Adrenal gland (tissue), 9 donors: ENCODE measurements at regions not wholly inside any gene's neighbourhood (a gene's known extent, or its start where the extent isn't known, plus 50 kb on each side); places are given as distances from the start of the nearest gene placed in this dataset.

Source experiments
- DNase-seq, 7 donors: peaks; one replicate each; pipeline ENCODE4 v3.0.0-alpha.2; 2019 to 2020
- H3K27ac ChIP-seq, 5 donors: fragments of 200-600 bp; sonication (generic) in 4 of 5; 1 replicate in 3 of 5; 2 replicates in 2 of 5; pipeline versions ENCODE4 v1.5.1 to v1.8.0; 2016 to 2020; ENCODE audit warnings: mild to moderate bottlenecking in 1 of 5
- H3K27me3 ChIP-seq: fragments of 200-600 bp; 2 replicates; pipeline ENCODE4 v1.8.0; 2021
- H3K36me3 ChIP-seq, 2 donors: fragments of 200-600 bp; replicated peaks in 1 of 2; 1 replicate in 1 of 2; 2 replicates in 1 of 2; pipeline versions ENCODE4 v1.5.1 to v1.8.0; 2018 to 2022
- H3K4me1 ChIP-seq, 2 donors: fragments of 200-600 bp; replicated peaks in 1 of 2; 1 replicate in 1 of 2; 2 replicates in 1 of 2; pipeline versions ENCODE4 v1.5.1 to v1.8.0; 2018 to 2021
- H3K4me3 ChIP-seq, 4 donors: fragments of 200-600 bp; sonication (generic) in 3 of 4; one replicate each; pipeline ENCODE4 v1.5.1; 2016 to 2018
- H3K9me3 ChIP-seq, 3 donors: fragments of 200-600 bp; sonication (generic) in 1 of 3; replicated peaks in 1 of 3; 1 replicate in 2 of 3; 2 replicates in 1 of 3; pipeline versions ENCODE4 v1.5.1 to v1.8.0; 2016 to 2021
- CTCF ChIP-seq, 6 experiments: fragments of 450-650 bp in 4 of 6; fragments of 200-600 bp in 2 of 6; sonication (generic) in 1 of 6; IDR thresholded peaks; 1 replicate in 5 of 6; 2 replicates in 1 of 6; pipeline versions ENCODE4 v1.5.1 to v1.8.0; 2016 to 2021; ENCODE audit warnings: antibody characterized with exemption in 6 of 6, mild to moderate bottlenecking in 2 of 6, moderate library complexity in 1 of 6
- POLR2A ChIP-seq, 2 donors: fragments of 450-650 bp; IDR thresholded peaks; one replicate each; pipeline ENCODE4 v1.6.1; 2017; ENCODE audit warnings: antibody characterized with exemption in 2 of 2, mild to moderate bottlenecking in 2 of 2, moderate library complexity in 1 of 2
- WGBS, 4 donors: extraction: QIAGEN DNeasy Blood & Tissue Kit in 2 of 4; methylation state at CpG; one replicate each; pipeline versions ENCODE4 v1.1.5 to v1.1.7; 2013 to 2017; 5-methylcytosine and 5-hydroxymethylcytosine counted together
- intact Hi-C, 2 donors: fragments of 100-400 bp; cut with DNase I; formaldehyde crosslinking; loops; one replicate each; pipeline versions ENCODE4 v1.14.1 to v1.15.0; 2022 to 2023
- donor health status: healthy with polysubstance abuse.
- donor health status: Bipolar disorder and iron deficiency.
- donor health status: DM: yes; HTN: yes; CAD: no.
- donor health status: DM: no; HTN: no; CAD: no.
- donor health status: DM: no; HTN: no; CAD: no.

GRCh38 chr15:38062696-38063095 is 128.3 kb downstream of the TMCO5A start:
- Histone ChIP-seq H3K27me3 (no peaks in the 10 kb centered on the region), H3K27ac (no peak overlapping the region), H3K4me1 (peaks cover 0 to 17% of the 10 kb centered on the region in 2 donors), H3K4me3 (no peak overlapping the region), H3K9me3 (no peaks in the 10 kb centered on the region), H3K36me3 (no peaks in the 10 kb centered on the region)
- no peak for DNase-seq
- 51 to 63% (median 57%) methylated on average over 7 of the region's 7 CpGs for WGBS, 4 donors
- TF ChIP-seq CTCF (IDR thresholded peaks at IDR 0.05) (no peak), POLR2A (IDR thresholded peaks at IDR 0.05) (no peak)
- intact Hi-C loops = no loop called here

- no peaks in the 10 kb centered on the region for H3K27me3 ChIP-seq
- no peaks in the 10 kb centered on the region for H3K9me3 ChIP-seq
- no peak overlapping the region for H3K4me3 ChIP-seq
- intact Hi-C loops = no loop called here
- no peaks in the 10 kb centered on the region for H3K36me3 ChIP-seq
- no peak overlapping the region for H3K27ac ChIP-seq
- 72 to 79% (median 77%) methylated on average over 5 of the region's 5 CpGs for WGBS, 4 donors
- peaks cover 6 to 33% of the 10 kb centered on the region in 2 donors for H3K4me1 ChIP-seq
- TF ChIP-seq POLR2A (IDR thresholded peaks at IDR 0.05) (no peak), CTCF (IDR thresholded peaks at IDR 0.05) (no peak)
- DNase-seq = no peak
These were observed 131.4 kb downstream of the TMCO5A start for GRCh38 chr15:38065721-38066345.

- no peak for TF ChIP-seq CTCF (IDR thresholded peaks at IDR 0.05)
- TF ChIP-seq POLR2A (IDR thresholded peaks at IDR 0.05) = no peak
- Histone ChIP-seq H3K36me3 (no peaks in the 10 kb centered on the region), H3K27me3 (no peaks in the 10 kb centered on the region), H3K4me1 (peaks cover 6 to 35% of the 10 kb centered on the region in 2 donors), H3K4me3 (no peak overlapping the region), H3K27ac (peak overlapping the region in 1 of 5 donors; percentile 24), H3K9me3 (no peaks in the 10 kb centered on the region)
- WGBS, 4 donors = 43 to 60% (median 48%) methylated on average over 3 of the region's 3 CpGs
- intact Hi-C loops = no loop called here
- DNase-seq = peak; percentile 52 to 82 (median 73)
These were observed 132.2 kb downstream of the TMCO5A start for GRCh38 chr15:38066612-38067011.

- Histone ChIP-seq H3K27me3 (no peaks in the 10 kb centered on the region), H3K4me1 (peaks cover 12 to 45% of the 10 kb centered on the region in 2 donors), H3K27ac (peak overlapping the region; percentile 29 to 64 (median 50)), H3K36me3 (no peaks in the 10 kb centered on the region), H3K4me3 (peak overlapping the region in 1 of 4 donors; percentile 30), H3K9me3 (no peaks in the 10 kb centered on the region)
- WGBS, 4 donors = 30 to 41% (median 34%) methylated on average over 7 of the region's 7 CpGs
- TF ChIP-seq POLR2A (IDR thresholded peaks at IDR 0.05) (no peak), CTCF (IDR thresholded peaks at IDR 0.05) (no peak)
- DNase-seq = peak in 5 of 7 donors; percentile 41 to 55 (median 51)
- intact Hi-C loops = no loop called here
These were observed 134.4 kb downstream of the TMCO5A start for GRCh38 chr15:38068626-38069391.
